Parathyroid adenoma (tissue), 2 donors: ENCODE measurements at regions not wholly inside any gene's neighbourhood (a gene's known extent, or its start where the extent isn't known, plus 50 kb on each side); places are given as distances from the start of the nearest gene placed in this dataset.

ENCODE experiments used
- H2AFZ ChIP-seq: fragments of 300-600 bp; sonication (generic); one replicate; pipeline ENCODE4 v1.7.0; 2017; ENCODE audit warnings: antibody characterized with exemption, mild to moderate bottlenecking
- H3K27ac ChIP-seq: fragments of 300-600 bp; sonication (generic); one replicate; pipeline ENCODE4 v1.7.0; 2017
- H3K27me3 ChIP-seq: fragments of 300-600 bp; sonication (generic); one replicate; pipeline ENCODE4 v1.7.0; 2017; ENCODE audit warnings: low read length; ENCODE audit not compliant: control insufficient read depth, insufficient read depth
- H3K36me3 ChIP-seq: fragments of 300-600 bp; sonication (generic); one replicate; pipeline ENCODE4 v1.7.0; 2017; ENCODE audit warnings: low read length; ENCODE audit not compliant: control insufficient read depth, insufficient read depth
- H3K4me1 ChIP-seq: fragments of 300-600 bp; sonication (generic); one replicate; pipeline ENCODE4 v1.7.0; 2017; ENCODE audit warnings: control low read depth
- H3K4me2 ChIP-seq: fragments of 300-600 bp; sonication (generic); one replicate; pipeline ENCODE4 v1.7.0; 2017; ENCODE audit warnings: low read length
- H3K4me3 ChIP-seq: fragments of 300-600 bp; sonication (generic); one replicate; pipeline ENCODE4 v1.7.0; 2017; ENCODE audit warnings: low read depth, low read length
- H3K79me2 ChIP-seq: fragments of 300-600 bp; sonication (generic); one replicate; pipeline ENCODE4 v1.7.0; 2017; ENCODE audit warnings: control low read depth
- H3K9ac ChIP-seq: fragments of 300-600 bp; sonication (generic); one replicate; pipeline ENCODE4 v1.7.0; 2017; ENCODE audit warnings: mild to moderate bottlenecking
- H3K9me3 ChIP-seq: fragments of 300-600 bp; sonication (generic); one replicate; pipeline ENCODE4 v1.7.0; 2017; ENCODE audit warnings: low read length; ENCODE audit not compliant: control insufficient read depth
- CTCF ChIP-seq: fragments of 300-600 bp; sonication (generic); IDR thresholded peaks from one replicate; pipeline ENCODE4 v1.7.0; 2017; ENCODE audit warnings: antibody characterized with exemption, mild to moderate bottlenecking
- donor health status: primary hyperparathyroidism.

GRCh38 chr9:109599711-109600110 is 101.6 kb upstream of the PTPN3 start:
- no peak overlapping the region for H3K4me2 ChIP-seq
- H3K79me2 ChIP-seq: no peaks in the 10 kb centered on the region
- no peaks in the 10 kb centered on the region for H3K9me3 ChIP-seq
- no peak for TF ChIP-seq CTCF
- H3K27ac ChIP-seq: no peak overlapping the region
- H3K4me1 ChIP-seq: no peaks in the 10 kb centered on the region
- no peaks in the 10 kb centered on the region for H3K27me3 ChIP-seq
- H2AFZ ChIP-seq: no peak overlapping the region
- H3K4me3 ChIP-seq: no peak overlapping the region
- no peak overlapping the region for H3K9ac ChIP-seq
- H3K36me3 ChIP-seq: no peaks in the 10 kb centered on the region

- H2AFZ ChIP-seq: no peak overlapping the region
- H3K9me3 ChIP-seq: no peaks in the 10 kb centered on the region
- no peaks in the 10 kb centered on the region for H3K36me3 ChIP-seq
- H3K27me3 ChIP-seq: no peaks in the 10 kb centered on the region
- H3K79me2 ChIP-seq: no peaks in the 10 kb centered on the region
- H3K9ac ChIP-seq: no peak overlapping the region
- no peak overlapping the region for H3K4me3 ChIP-seq
- no peak overlapping the region for H3K4me2 ChIP-seq
- no peak overlapping the region for H3K27ac ChIP-seq
- no peaks in the 10 kb centered on the region for H3K4me1 ChIP-seq
- no peak for TF ChIP-seq CTCF
Measured at GRCh38 chr9:109600142-109600541, 102.0 kb upstream of the PTPN3 start.

- Histone ChIP-seq H3K79me2 (no peaks in the 10 kb centered on the region), H3K27ac (no peak overlapping the region), H3K27me3 (no peaks in the 10 kb centered on the region), H3K9ac (no peak overlapping the region), H2AFZ (no peak overlapping the region), H3K4me3 (no peak overlapping the region), H3K4me1 (no peaks in the 10 kb centered on the region), H3K36me3 (no peaks in the 10 kb centered on the region), H3K4me2 (no peak overlapping the region), H3K9me3 (no peaks in the 10 kb centered on the region)
- TF ChIP-seq CTCF: no peak
Measured at GRCh38 chr9:109601181-109601580, 103.1 kb upstream of the PTPN3 start.

GRCh38 chr9:109602987-109603386 is 104.9 kb upstream of the PTPN3 start:
- no peak overlapping the region for H3K27ac ChIP-seq

More at GRCh38 chr9:109602987-109603386, 104.9 kb upstream of the PTPN3 start:
- no peaks in the 10 kb centered on the region for H3K4me1 ChIP-seq
- H3K9ac ChIP-seq: no peak overlapping the region
- H3K27me3 ChIP-seq: no peaks in the 10 kb centered on the region
- H3K4me3 ChIP-seq: no peak overlapping the region
- no peak overlapping the region for H3K4me2 ChIP-seq
- no peaks in the 10 kb centered on the region for H3K79me2 ChIP-seq
- H3K36me3 ChIP-seq: no peaks in the 10 kb centered on the region
- TF ChIP-seq CTCF: no peak
- no peaks in the 10 kb centered on the region for H3K9me3 ChIP-seq
- H2AFZ ChIP-seq: no peak overlapping the region
